ENCODE measurements at regions not wholly inside any gene's neighbourhood (a gene's known extent, or its start where the extent isn't known, plus 50 kb on each side); places are given as distances from the start of the nearest gene placed in this dataset.
"Not testable (repeated sequence)": the region's sequence is repeated elsewhere in the genome, so short reads cannot be mapped to it uniquely, and the experiment has no call there.

DNA sequence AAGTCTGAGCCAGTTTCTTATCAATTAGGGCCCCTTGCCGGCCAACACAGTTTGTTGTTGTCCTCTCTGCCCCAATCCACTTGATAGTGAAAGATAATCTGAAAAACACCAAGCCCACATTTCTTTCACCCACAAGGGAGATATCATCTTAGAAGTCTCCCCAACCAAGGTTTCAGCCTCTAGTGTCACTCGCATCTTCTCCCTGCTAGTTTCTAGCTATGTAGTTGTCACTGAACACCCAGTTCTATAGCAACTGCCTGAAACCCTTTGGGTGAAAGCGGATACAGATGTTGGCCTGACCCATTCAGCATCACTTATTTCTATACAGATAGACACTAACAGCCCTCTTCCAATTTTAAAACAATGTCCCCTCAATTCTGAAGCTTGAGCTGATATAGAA, 116.3 kb downstream of the BMP15 start:
- Histone ChIP-seq H3K4me1 (no peaks in the 10 kb centered on the region), H3K27ac (no peak overlapping the region), H3K27me3 (ENCODE audit: low read depth) (no peaks in the 10 kb centered on the region), H3K36me3 (no peaks in the 10 kb centered on the region), H3K9me3 (no peaks in the 10 kb centered on the region), H3K4me3 (no peak overlapping the region)
- ATAC-seq (no peak), DNase-seq (no peak)
- intact Hi-C loops (cut with DNase I): no loop called here
- TF ChIP-seq, protein P1, sequence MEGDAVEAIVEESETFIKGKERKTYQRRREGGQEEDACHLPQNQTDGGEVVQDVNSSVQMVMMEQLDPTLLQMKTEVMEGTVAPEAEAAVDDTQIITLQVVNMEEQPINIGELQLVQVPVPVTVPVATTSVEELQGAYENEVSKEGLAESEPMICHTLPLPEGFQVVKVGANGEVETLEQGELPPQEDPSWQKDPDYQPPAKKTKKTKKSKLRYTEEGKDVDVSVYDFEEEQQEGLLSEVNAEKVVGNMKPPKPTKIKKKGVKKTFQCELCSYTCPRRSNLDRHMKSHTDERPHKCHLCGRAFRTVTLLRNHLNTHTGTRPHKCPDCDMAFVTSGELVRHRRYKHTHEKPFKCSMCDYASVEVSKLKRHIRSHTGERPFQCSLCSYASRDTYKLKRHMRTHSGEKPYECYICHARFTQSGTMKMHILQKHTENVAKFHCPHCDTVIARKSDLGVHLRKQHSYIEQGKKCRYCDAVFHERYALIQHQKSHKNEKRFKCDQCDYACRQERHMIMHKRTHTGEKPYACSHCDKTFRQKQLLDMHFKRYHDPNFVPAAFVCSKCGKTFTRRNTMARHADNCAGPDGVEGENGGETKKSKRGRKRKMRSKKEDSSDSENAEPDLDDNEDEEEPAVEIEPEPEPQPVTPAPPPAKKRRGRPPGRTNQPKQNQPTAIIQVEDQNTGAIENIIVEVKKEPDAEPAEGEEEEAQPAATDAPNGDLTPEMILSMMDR (IDR thresholded peaks at IDR 0.05): no peak

DNA sequence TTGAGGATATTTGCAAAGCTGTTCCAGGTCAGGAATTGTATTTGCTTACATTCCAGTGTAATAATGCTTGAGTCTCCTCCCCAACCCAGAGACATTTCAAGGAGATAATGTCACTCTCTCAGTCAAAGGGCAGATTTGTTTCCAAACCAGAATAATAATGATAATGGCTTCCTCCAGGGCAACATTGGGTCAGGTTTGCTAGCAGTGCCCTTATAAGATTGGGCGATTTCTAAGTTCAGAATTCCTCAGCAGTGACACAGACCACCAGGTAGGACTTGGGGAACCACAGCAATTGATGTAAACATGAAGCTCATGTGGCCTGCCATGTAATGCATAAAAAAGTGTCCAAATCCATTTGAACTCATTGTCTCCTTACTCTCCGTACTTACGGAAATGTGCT, 125.2 kb downstream of the BMP15 start:
- no peaks in the 10 kb centered on the region for H3K27me3 ChIP-seq (ENCODE audit: low read depth)
- H3K27ac ChIP-seq: no peak overlapping the region
- intact Hi-C loops (cut with DNase I): no loop called here
- ATAC-seq (no peak), DNase-seq (no peak)
- H3K9me3 ChIP-seq: no peaks in the 10 kb centered on the region
- H3K4me1 ChIP-seq: no peaks in the 10 kb centered on the region
- H3K36me3 ChIP-seq: no peaks in the 10 kb centered on the region
- no peak overlapping the region for H3K4me3 ChIP-seq
- TF ChIP-seq, protein P1 (IDR thresholded peaks at IDR 0.05): no peak

DNA sequence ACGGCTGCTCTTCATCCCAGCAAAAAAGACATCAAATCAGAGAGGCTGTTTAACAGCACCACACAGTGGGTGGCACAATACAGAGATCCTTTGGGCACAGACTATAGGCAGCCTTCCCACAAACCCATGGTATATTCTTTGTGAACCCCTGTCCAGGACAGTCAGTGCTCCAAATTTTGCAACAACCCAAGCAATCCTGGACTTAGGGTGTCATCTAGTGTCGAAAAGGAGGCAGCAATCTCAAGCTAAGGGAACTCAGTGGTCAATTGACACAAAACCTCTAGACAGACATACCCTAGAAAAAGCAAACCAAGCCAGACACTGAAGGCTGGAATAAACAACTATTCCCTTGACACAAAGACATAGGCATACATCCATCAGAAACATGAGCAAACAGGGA, 137.4 kb downstream of the BMP15 start:
- no peaks in the 10 kb centered on the region for H3K36me3 ChIP-seq
- DNase-seq (no peak), ATAC-seq (no peak)
- no peak overlapping the region for H3K27ac ChIP-seq
- no peaks in the 10 kb centered on the region for H3K4me1 ChIP-seq
- no peak overlapping the region for H3K4me3 ChIP-seq
- TF ChIP-seq, protein P1 (IDR thresholded peaks at IDR 0.05): no peak
- intact Hi-C loops (cut with DNase I): no loop called here
- H3K9me3 ChIP-seq: no peaks in the 10 kb centered on the region
- no peaks in the 10 kb centered on the region for H3K27me3 ChIP-seq (ENCODE audit: low read depth)

DNA sequence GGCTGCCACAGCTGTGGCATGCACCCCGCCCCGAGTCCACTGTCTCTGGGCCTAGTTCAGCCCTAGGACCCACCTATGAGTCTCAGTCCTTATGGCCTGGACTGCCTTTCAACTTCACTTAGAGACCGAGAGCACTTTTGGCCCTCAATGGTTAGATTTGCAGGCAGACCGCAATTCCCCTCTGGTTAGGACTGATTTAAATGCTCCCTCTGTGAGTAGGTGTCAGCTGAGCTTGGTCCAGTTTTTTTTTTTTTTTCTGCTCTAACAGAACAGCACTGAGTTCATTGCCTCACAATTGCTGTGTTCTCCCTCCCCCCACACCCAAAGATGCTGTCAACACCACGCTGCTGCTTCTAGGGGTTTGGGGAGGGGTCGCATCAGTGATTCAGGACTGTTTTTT, 143.2 kb downstream of the BMP15 start:
- no peaks in the 10 kb centered on the region for H3K27me3 ChIP-seq (ENCODE audit: low read depth)
- no peak overlapping the region for H3K27ac ChIP-seq
- DNase-seq (no peak), ATAC-seq (no peak)
- H3K9me3 ChIP-seq: no peaks in the 10 kb centered on the region
- no peak overlapping the region for H3K4me3 ChIP-seq
- H3K36me3 ChIP-seq: no peaks in the 10 kb centered on the region
- intact Hi-C loops (cut with DNase I): no loop called here
- H3K4me1 ChIP-seq: no peaks in the 10 kb centered on the region
- TF ChIP-seq, protein P1 (IDR thresholded peaks at IDR 0.05): no peak

DNA sequence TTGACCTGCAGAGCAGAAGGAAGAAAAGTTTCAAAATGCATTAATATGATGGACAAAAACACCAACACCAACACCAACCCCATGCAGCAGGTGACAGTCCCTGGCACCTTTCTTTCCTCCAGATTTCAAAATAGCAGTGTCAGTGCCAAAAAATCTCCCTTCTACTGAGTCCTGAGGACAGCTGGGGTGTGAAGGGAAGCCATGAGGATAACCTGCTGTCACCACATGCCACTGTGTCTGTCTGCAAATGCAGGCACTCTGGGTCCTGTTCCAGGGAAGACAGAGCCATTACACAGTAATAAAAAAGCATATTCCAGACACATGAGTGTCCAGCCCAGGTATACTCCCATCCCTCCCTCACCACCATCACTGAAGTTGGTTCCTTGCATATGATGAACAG, 187.5 kb downstream of the BMP15 start:
- Histone ChIP-seq H3K27me3 (ENCODE audit: low read depth) (no peaks in the 10 kb centered on the region), H3K36me3 (no peaks in the 10 kb centered on the region), H3K9me3 (no peaks in the 10 kb centered on the region), H3K4me3 (no peak overlapping the region), H3K27ac (no peak overlapping the region), H3K4me1 (no peaks in the 10 kb centered on the region)
- intact Hi-C loops (cut with DNase I): no loop called here
- DNase-seq (no peak), ATAC-seq (no peak)
- TF ChIP-seq, protein P1 (IDR thresholded peaks at IDR 0.05): no peak

DNA sequence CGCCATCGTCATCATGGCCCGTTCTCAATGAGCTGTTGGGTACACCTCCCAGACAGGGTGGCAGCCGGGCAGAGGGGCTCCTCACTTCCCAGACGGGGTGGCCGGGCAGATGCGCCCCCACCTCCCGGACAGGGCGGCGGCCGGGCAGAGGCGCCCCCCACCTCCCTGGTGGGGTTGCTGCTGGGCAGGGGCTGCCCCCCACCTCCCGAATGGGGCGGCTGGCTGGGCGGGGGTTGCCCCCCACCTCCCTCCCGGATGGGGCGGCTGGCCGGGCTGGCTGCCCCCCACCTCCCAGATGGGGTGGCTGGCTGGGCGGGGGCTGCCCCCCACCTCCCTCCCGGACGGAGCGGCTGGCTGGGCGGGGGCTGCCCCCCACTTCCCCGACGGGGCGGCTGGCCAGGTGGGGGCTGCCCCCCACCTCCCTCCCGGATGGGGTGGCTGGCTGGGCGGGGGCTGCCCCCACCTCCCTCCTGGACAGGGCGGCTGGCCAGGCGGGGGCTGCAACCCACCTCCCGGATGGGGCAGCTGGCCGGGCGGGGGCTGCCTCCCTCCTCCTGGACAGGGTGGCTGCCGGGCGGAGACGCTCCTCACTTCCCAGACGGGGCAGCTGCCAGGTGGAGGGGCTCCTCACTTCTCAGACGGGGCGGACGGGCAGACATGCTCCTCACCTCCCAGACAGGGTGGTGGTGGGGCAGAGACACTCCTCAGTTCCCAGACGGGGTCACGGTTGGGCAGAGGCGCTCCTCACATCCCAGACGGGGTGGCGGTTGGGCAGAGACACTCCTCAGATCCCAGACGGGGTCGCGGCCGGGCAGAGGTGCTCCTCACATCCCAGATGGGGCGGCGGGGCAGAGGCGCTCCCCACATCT, 208.8 kb downstream of the BMP15 start:
- H3K4me3 ChIP-seq; DNase-seq; H3K4me1 ChIP-seq; ATAC-seq; H3K36me3 ChIP-seq; H3K9me3 ChIP-seq; H3K27me3 ChIP-seq (ENCODE audit: low read depth); intact Hi-C loops (cut with DNase I); H3K27ac ChIP-seq: not testable (repeated sequence)

DNA sequence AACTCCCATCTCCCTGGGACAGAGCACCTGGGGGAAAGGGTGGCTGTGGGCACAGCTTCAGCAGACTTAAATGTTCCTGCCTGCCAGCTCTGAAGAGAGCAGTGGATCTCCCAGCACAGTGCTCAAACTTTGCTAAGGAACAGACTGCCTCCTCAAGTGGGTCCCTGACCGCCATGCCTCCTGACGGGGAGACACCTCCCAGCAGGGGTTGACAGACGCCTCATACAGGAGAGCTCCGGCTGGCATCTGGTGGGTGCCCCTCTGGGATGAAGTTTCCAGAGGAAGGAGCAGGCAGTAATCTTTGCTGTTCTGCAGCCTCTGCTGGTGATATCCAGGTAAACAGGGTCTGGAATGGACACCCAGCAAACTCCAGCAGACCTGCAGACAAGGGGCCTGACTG, 206.9 kb upstream of the NUDT10 start:
- H3K9me3 ChIP-seq; intact Hi-C loops (cut with DNase I); H3K4me3 ChIP-seq; H3K27ac ChIP-seq; H3K4me1 ChIP-seq; H3K36me3 ChIP-seq; DNase-seq; ATAC-seq; H3K27me3 ChIP-seq (ENCODE audit: low read depth): not testable (repeated sequence)
